ENCODE measurements at regions not wholly inside any gene's neighbourhood (a gene's known extent, or its start where the extent isn't known, plus 50 kb on each side); places are given as distances from the start of the nearest gene placed in this dataset.

DNA sequence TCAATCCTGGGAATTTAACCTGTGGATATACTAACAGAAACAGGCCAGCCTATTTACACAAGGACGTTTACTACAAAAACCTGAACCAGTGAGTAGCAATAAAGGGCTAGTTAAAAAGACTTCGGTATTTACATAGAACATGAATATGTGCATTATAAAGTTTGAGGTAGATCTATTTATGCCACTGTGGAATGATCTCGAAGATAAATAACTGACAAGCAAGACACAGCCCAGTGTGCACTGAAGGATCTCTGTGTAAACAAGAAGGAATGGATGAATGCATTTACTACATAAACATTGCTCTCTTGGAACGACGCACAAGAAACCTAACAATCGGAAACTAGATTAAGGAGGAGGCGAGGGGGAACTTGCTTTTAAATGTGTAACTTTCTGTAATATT lies 132.0 kb upstream of the NSMCE3 start:
- Histone ChIP-seq H2BK15ac (ENCODE audit: low read depth, low read length) (no peak overlapping the region), H4K8ac (replicated peaks; ENCODE audit: insufficient read length, low read depth, low read length) (no peak overlapping the region), H2AK5ac (ENCODE audit: insufficient read length, low read length) (no peak overlapping the region), H3K23me2 (ENCODE audit: insufficient read length, low read depth, low read length, poor library complexity, severe bottlenecking) (no peaks in the 10 kb centered on the region), H3K23ac (ENCODE audit: insufficient read length, low read depth, low read length) (no peak overlapping the region), H3K14ac (ENCODE audit: insufficient read depth, low read length) (no peak overlapping the region), H3K56ac (ENCODE audit: insufficient read length, low read depth, low read length) (no peak overlapping the region), H4K20me1 (ENCODE audit: control insufficient read depth, insufficient read depth, insufficient read length) (no peaks in the 10 kb centered on the region), H3K9ac (ENCODE audit: extremely low read depth, insufficient read length, low read length) (no peak overlapping the region), H2BK20ac (ENCODE audit: low read depth, low read length, poor library complexity, severe bottlenecking) (no peak overlapping the region), H3K4me1 (ENCODE audit: insufficient read depth, low read length) (peaks cover 2% of the 10 kb centered on the region), H2BK5ac (ENCODE audit: insufficient read length, low read length) (no peak overlapping the region), H2BK120ac (ENCODE audit: low read depth, low read length, poor library complexity, severe bottlenecking) (no peak overlapping the region), H3T11ph (ENCODE audit: low read length) (no peak overlapping the region), H3K79me1 (ENCODE audit: insufficient read depth, low read depth, low read length, poor library complexity, severe bottlenecking) (no peaks in the 10 kb centered on the region), H3K18ac (ENCODE audit: insufficient read length, low read depth, low read length) (no peak overlapping the region), H2AFZ (ENCODE audit: low read length) (no peak overlapping the region), H3K79me2 (ENCODE audit: insufficient read depth, low read length) (no peaks in the 10 kb centered on the region), H4K5ac (ENCODE audit: insufficient read length, low read depth, low read length) (no peak overlapping the region), H3K4me2 (ENCODE audit: insufficient read depth, insufficient read length, low read length) (no peak overlapping the region), H2BK12ac (ENCODE audit: insufficient read length, low read depth, low read length) (no peak overlapping the region), H3K4ac (ENCODE audit: low read depth, low read length) (no peak overlapping the region), H3K27me3 (ENCODE audit: insufficient read depth, low read length) (no peaks in the 10 kb centered on the region), H3K9me3 (ENCODE audit: control insufficient read depth, low read depth, low read length) (no peaks in the 10 kb centered on the region), H3K27ac (ENCODE audit: insufficient read length, low read depth, low read length) (no peak overlapping the region), H4K91ac (ENCODE audit: insufficient read length, low read depth, low read length) (no peak overlapping the region)
- H3K27me3 Mint-ChIP-seq (ENCODE audit: low read depth): no peaks in the 10 kb centered on the region; the same call in 1 of the 2 replicates
- WGBS (ENCODE audit: extremely low coverage, insufficient read length, low lambda C conversion rate): no CpG with 5 or more reads among the region's 7 CpGs
- no peak overlapping the region for H3K27ac Mint-ChIP-seq
- peaks cover 41 to 53% of the 10 kb centered on the region in 2 experiments for H3K4me1 Mint-ChIP-seq
- DNase-seq: no peak
- H3K9me3 Mint-ChIP-seq: no peaks in the 10 kb centered on the region; a peak in 3 of 5 replicates
- TF ChIP-seq, protein P1, sequence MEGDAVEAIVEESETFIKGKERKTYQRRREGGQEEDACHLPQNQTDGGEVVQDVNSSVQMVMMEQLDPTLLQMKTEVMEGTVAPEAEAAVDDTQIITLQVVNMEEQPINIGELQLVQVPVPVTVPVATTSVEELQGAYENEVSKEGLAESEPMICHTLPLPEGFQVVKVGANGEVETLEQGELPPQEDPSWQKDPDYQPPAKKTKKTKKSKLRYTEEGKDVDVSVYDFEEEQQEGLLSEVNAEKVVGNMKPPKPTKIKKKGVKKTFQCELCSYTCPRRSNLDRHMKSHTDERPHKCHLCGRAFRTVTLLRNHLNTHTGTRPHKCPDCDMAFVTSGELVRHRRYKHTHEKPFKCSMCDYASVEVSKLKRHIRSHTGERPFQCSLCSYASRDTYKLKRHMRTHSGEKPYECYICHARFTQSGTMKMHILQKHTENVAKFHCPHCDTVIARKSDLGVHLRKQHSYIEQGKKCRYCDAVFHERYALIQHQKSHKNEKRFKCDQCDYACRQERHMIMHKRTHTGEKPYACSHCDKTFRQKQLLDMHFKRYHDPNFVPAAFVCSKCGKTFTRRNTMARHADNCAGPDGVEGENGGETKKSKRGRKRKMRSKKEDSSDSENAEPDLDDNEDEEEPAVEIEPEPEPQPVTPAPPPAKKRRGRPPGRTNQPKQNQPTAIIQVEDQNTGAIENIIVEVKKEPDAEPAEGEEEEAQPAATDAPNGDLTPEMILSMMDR (conservative IDR thresholded peaks at IDR 0.05): no peak
- H3K4me3 Mint-ChIP-seq: no peak overlapping the region
- H3K36me3 Mint-ChIP-seq (ENCODE audit: insufficient read depth in 1 of 3, low read depth in 3 of 3): peaks cover 0 to 3% (median 0%) of the 10 kb centered on the region in 3 experiments; a peak in 1 of 7 replicates

Data from H9 (cell line).